Body of pancreas (tissue), 4 donors: ENCODE measurements at regions not wholly inside any gene's neighbourhood (a gene's known extent, or its start where the extent isn't known, plus 50 kb on each side); places are given as distances from the start of the nearest gene placed in this dataset.
"Not testable (repeated sequence)": the region's sequence is repeated elsewhere in the genome, so short reads cannot be mapped to it uniquely, and the experiment has no call there.

Experiments
- ATAC-seq: fragments of 150-250 bp; one replicate; pipeline ENCODE4 v1.9.1; 2016
- DNase-seq, 4 donors: peaks; one replicate each; pipeline ENCODE4 v3.0.0-alpha.2; 2019
- H3K27ac ChIP-seq, 4 donors: fragments of 200-600 bp; sonication (generic); 1 replicate in 3 of 4; 2 replicates in 1 of 4; pipeline versions ENCODE4 v1.5.1 to v1.6.1; 2016 to 2019; ENCODE audit warnings: mild to moderate bottlenecking in 1 of 4, mixed read lengths in 1 of 4, moderate library complexity in 1 of 4
- H3K27me3 ChIP-seq, 2 donors: fragments of 200-600 bp; sonication (generic); one replicate each; pipeline ENCODE4 v1.6.0; 2016; ENCODE audit warnings: mild to moderate bottlenecking in 1 of 2
- H3K36me3 ChIP-seq, 2 donors: fragments of 200-600 bp; sonication (generic); replicated peaks in 1 of 2; 2 replicates each; pipeline ENCODE4 v1.5.1; 2016; ENCODE audit warnings: low read depth in 2 of 2; ENCODE audit not compliant: insufficient read depth in 1 of 2
- H3K4me1 ChIP-seq: fragments of 200-600 bp; sonication (generic); one replicate; pipeline ENCODE4 v1.6.0; 2016
- H3K4me3 ChIP-seq, 2 donors: fragments of 200-600 bp; sonication (generic); 1 replicate in 1 of 2; 2 replicates in 1 of 2; pipeline ENCODE4 v1.5.1; 2016 to 2019
- H3K9me3 ChIP-seq, 3 donors: fragments of 200-600 bp; sonication (generic); 1 replicate in 2 of 3; 2 replicates in 1 of 3; pipeline ENCODE4 v1.5.1; 2016
- POLR2A ChIP-seq, 3 donors: fragments of 450-650 bp; IDR thresholded peaks; one replicate each; pipeline ENCODE4 v1.6.1; 2016; ENCODE audit warnings: antibody characterized with exemption in 3 of 3, mild to moderate bottlenecking in 2 of 3
- WGBS, 2 donors: methylation state at CpG; one replicate each; pipeline ENCODE4 v1.1.5; 2017; 5-methylcytosine and 5-hydroxymethylcytosine counted together
- intact Hi-C: fragments of 100-400 bp; cut with DNase I; formaldehyde crosslinking; loops from one replicate; pipeline ENCODE4 v1.15.1; 2023
- TF ChIP-seq, protein P1 (sequence below), 7 experiments: fragments of 450-650 bp in 4 of 7; fragments of 200-600 bp in 3 of 7; sonication (generic) in 3 of 7; IDR thresholded peaks; one replicate each; pipeline ENCODE4 v1.5.1; 2016 to 2019; ENCODE audit warnings: antibody characterized with exemption in 7 of 7

DNA sequence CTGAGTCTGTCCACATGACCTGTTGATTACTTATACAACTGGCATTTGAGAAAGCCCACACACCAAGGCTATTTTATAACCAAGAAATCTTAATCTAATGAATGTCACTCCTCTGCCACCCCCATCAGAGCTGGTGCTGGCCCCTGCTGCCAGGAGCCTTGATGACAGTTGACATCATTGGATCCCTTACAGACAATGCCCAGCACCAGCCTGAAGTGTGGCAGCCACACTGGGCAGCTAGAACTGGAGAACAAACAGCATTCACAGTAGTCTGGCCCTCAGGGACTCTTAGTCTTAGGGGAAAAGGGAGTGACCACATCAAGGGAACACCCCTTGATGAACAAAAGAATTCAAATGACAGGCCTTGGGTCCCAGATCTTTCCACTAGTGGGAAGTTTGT is 840.6 kb downstream of the EPHA3 start:
- H3K4me1 ChIP-seq = no peaks in the 10 kb centered on the region
- no peak for ATAC-seq
- H3K9me3 ChIP-seq = no peaks in the 10 kb centered on the region
- no peak for DNase-seq
- H3K4me3 ChIP-seq = no peak overlapping the region
- no peaks in the 10 kb centered on the region for H3K36me3 ChIP-seq
- intact Hi-C loops = no loop called here
- H3K27ac ChIP-seq = no peak overlapping the region
- TF ChIP-seq POLR2A (IDR thresholded peaks at IDR 0.05) = no peak
- TF ChIP-seq, protein P1, sequence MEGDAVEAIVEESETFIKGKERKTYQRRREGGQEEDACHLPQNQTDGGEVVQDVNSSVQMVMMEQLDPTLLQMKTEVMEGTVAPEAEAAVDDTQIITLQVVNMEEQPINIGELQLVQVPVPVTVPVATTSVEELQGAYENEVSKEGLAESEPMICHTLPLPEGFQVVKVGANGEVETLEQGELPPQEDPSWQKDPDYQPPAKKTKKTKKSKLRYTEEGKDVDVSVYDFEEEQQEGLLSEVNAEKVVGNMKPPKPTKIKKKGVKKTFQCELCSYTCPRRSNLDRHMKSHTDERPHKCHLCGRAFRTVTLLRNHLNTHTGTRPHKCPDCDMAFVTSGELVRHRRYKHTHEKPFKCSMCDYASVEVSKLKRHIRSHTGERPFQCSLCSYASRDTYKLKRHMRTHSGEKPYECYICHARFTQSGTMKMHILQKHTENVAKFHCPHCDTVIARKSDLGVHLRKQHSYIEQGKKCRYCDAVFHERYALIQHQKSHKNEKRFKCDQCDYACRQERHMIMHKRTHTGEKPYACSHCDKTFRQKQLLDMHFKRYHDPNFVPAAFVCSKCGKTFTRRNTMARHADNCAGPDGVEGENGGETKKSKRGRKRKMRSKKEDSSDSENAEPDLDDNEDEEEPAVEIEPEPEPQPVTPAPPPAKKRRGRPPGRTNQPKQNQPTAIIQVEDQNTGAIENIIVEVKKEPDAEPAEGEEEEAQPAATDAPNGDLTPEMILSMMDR (IDR thresholded peaks at IDR 0.05) = no peak
- H3K27me3 ChIP-seq = no peaks in the 10 kb centered on the region

DNA sequence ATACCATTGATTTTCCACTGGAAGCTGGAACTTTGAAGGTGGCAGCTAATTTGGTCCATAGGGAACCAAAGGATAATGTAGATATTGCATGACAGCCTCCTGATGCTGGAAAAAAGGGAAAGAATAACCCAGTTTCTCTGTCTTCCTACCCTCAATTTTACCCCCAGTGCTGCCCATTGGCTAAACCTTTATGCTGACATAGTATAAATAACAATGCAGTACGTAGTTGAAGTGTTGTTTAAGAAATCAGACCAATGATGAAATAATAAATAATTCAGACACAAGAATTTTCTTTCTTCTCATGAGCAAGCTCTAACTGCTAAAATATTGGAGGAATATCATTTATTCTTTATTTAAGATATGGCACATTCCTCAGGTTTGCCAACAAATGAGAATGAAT is 843.4 kb downstream of the EPHA3 start:
- Histone ChIP-seq H3K27ac (no peak overlapping the region), H3K36me3 (no peaks in the 10 kb centered on the region), H3K9me3 (no peaks in the 10 kb centered on the region), H3K27me3 (no peaks in the 10 kb centered on the region), H3K4me3 (no peak overlapping the region), H3K4me1 (no peaks in the 10 kb centered on the region)
- intact Hi-C loops = no loop called here
- WGBS, 2 donors = 32 to 44% methylated on average over 1 of the region's 1 CpG
- no peak for TF ChIP-seq POLR2A (IDR thresholded peaks at IDR 0.05)
- TF ChIP-seq, protein P1 (IDR thresholded peaks at IDR 0.05) = no peak
- no peak for ATAC-seq
- DNase-seq = no peak

DNA sequence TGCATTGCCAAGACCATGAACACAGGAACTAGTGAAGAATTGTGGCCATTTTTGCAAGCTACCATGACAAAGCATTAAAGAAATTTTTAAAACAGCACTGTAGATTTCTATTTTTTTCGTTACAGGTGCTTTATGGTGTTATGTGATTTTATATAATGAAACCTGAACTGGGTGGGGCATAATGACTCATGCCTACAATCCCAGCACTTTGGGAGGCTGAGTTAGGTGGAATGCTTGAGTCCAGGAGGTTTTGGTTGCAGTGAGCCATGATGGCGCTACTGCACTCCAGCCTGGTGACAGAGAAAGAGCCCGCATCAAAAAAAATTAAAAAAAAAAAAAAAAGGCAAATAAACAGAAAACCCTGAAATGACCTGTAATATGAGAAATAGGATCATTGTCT is 846.7 kb downstream of the EPHA3 start:
- Histone ChIP-seq H3K27me3 (no peaks in the 10 kb centered on the region), H3K4me3 (no peak overlapping the region), H3K9me3 (no peaks in the 10 kb centered on the region), H3K36me3 (no peaks in the 10 kb centered on the region), H3K27ac (no peak overlapping the region), H3K4me1 (no peaks in the 10 kb centered on the region)
- TF ChIP-seq, protein P1 (IDR thresholded peaks at IDR 0.05) = no peak
- TF ChIP-seq POLR2A (IDR thresholded peaks at IDR 0.05) = no peak
- DNase-seq = no peak
- WGBS, 2 donors = 62 to 67% methylated on average over 3 of the region's 3 CpGs
- intact Hi-C loops = no loop called here
- no peak for ATAC-seq

- TF ChIP-seq, protein P1 (IDR thresholded peaks at IDR 0.05) = no peak
- TF ChIP-seq POLR2A (IDR thresholded peaks at IDR 0.05) = no peak
- Histone ChIP-seq H3K9me3 (no peaks in the 10 kb centered on the region), H3K4me3 (no peak overlapping the region), H3K36me3 (no peaks in the 10 kb centered on the region), H3K27me3 (no peaks in the 10 kb centered on the region), H3K27ac (no peak overlapping the region), H3K4me1 (no peaks in the 10 kb centered on the region)
- DNase-seq = no peak
- ATAC-seq = no peak
- intact Hi-C loops = no loop called here
These were observed 847.7 kb downstream of the EPHA3 start for GRCh38 chr3:89955156-89955555.

DNA sequence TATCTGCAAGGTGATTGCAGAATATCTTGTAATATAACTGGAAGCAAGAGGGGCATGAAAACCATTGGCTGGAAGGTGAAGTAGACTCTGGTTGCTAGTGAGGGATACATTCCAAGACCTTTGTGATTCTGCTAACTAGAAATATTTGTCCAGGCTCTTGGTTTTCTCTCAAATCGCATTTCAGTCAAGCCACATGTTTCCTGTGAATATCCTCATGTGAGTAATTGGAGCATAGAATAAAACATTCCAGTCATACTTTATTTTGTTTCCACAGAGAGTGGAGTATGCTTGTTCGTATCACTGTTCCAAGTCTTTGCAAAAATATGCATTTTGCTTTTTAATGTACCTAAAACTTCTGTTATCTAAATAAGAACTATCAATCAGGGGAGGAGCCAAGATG is 850.0 kb downstream of the EPHA3 start:
- H3K27ac ChIP-seq = no peak overlapping the region
- ATAC-seq (no peak), DNase-seq (no peak)
- H3K4me1 ChIP-seq = no peaks in the 10 kb centered on the region
- TF ChIP-seq, protein P1 (IDR thresholded peaks at IDR 0.05) = no peak
- TF ChIP-seq POLR2A (IDR thresholded peaks at IDR 0.05) = no peak
- intact Hi-C loops = no loop called here
- H3K4me3 ChIP-seq = no peak overlapping the region
- no peaks in the 10 kb centered on the region for H3K36me3 ChIP-seq
- H3K27me3 ChIP-seq = no peaks in the 10 kb centered on the region
- 36 to 53% methylated on average over 2 of the region's 2 CpGs for WGBS, 2 donors
- H3K9me3 ChIP-seq = no peaks in the 10 kb centered on the region

- H3K27me3 ChIP-seq, H3K9me3 ChIP-seq, ATAC-seq, H3K27ac ChIP-seq, DNase-seq, H3K4me1 ChIP-seq, H3K36me3 ChIP-seq, H3K4me3 ChIP-seq, intact Hi-C loops: not testable (repeated sequence)
- WGBS, 2 donors = 37 to 46% methylated on average over 4 to 9 of the region's 9 CpGs
These were observed 850.7 kb downstream of the EPHA3 start for GRCh38 chr3:89958163-89958562.
